GM18861 (cell line): ENCODE measurements at regions not wholly inside any gene's neighbourhood (a gene's known extent, or its start where the extent isn't known, plus 50 kb on each side); places are given as distances from the start of the nearest gene placed in this dataset.

Source experiments
- ATAC-seq: cut with Tn5 transposase; IDR thresholded peaks from one replicate; pipeline ENCODE4 v1.9.1; 2021; ENCODE audit not compliant: unreplicated experiment

GRCh38 chr3:86733257-86733656 lies 257.7 kb downstream of the VGLL3 start:
- ATAC-seq = no peak

GRCh38 chr3:86731501-86731901 lies 259.4 kb downstream of the VGLL3 start:
- ATAC-seq = no peak

GRCh38 chr3:86723433-86723832 lies 267.5 kb downstream of the VGLL3 start:
- ATAC-seq = no peak

GRCh38 chr3:86711634-86712033 lies 279.3 kb downstream of the VGLL3 start:
- ATAC-seq = no peak

GRCh38 chr3:86708893-86709292 lies 282.1 kb downstream of the VGLL3 start:
- ATAC-seq = no peak

- no peak for ATAC-seq
Observed at GRCh38 chr3:86702381-86702958, 288.5 kb downstream of the VGLL3 start.

- ATAC-seq = no peak
Observed at GRCh38 chr3:86695752-86696151, 295.2 kb downstream of the VGLL3 start.

- ATAC-seq = no peak
Observed at GRCh38 chr3:86673991-86674390, 317.0 kb downstream of the VGLL3 start.

- ATAC-seq = no peak
Observed at GRCh38 chr3:86661817-86662216, 329.1 kb downstream of the VGLL3 start.

GRCh38 chr3:86658876-86659275 lies 332.1 kb downstream of the VGLL3 start:
- ATAC-seq = no peak

- no peak for ATAC-seq
Observed at GRCh38 chr3:86654806-86655460, 336.0 kb downstream of the VGLL3 start.

- ATAC-seq = no peak
Observed at GRCh38 chr3:86653661-86654205, 337.2 kb downstream of the VGLL3 start.

- ATAC-seq = no peak
Observed at GRCh38 chr3:86648087-86648486, 342.9 kb downstream of the VGLL3 start.

- no peak for ATAC-seq
Observed at GRCh38 chr3:86645756-86646155, 345.2 kb downstream of the VGLL3 start.

GRCh38 chr3:86634361-86634760 lies 356.6 kb downstream of the VGLL3 start:
- no peak for ATAC-seq

GRCh38 chr3:86629511-86629910 lies 361.4 kb downstream of the VGLL3 start:
- ATAC-seq = no peak

- ATAC-seq = no peak
Observed at GRCh38 chr3:86624192-86624591, 366.8 kb downstream of the VGLL3 start.

GRCh38 chr3:86618706-86619105 lies 372.2 kb downstream of the VGLL3 start:
- no peak for ATAC-seq

- no peak for ATAC-seq
Observed at GRCh38 chr3:86605166-86605565, 385.8 kb downstream of the VGLL3 start.

GRCh38 chr3:86595696-86596095 lies 395.3 kb downstream of the VGLL3 start:
- ATAC-seq = no peak

GRCh38 chr3:86594838-86595237 lies 396.1 kb downstream of the VGLL3 start:
- no peak for ATAC-seq

GRCh38 chr3:86578071-86578470 lies 412.9 kb downstream of the VGLL3 start:
- ATAC-seq = no peak
